Muscle layer of duodenum (tissue), 2 donors: ENCODE measurements at regions not wholly inside any gene's neighbourhood (a gene's known extent, or its start where the extent isn't known, plus 50 kb on each side); places are given as distances from the start of the nearest gene placed in this dataset.

Experiments used
- H3K27ac ChIP-seq: one replicate; pipeline ENCODE4 v1.7.0; 2013; ENCODE audit warnings: mild to moderate bottlenecking, low read length
- H3K27me3 ChIP-seq: one replicate; pipeline ENCODE4 v1.7.0; 2013; ENCODE audit warnings: low read depth, mild to moderate bottlenecking, control low read depth, low read length
- H3K36me3 ChIP-seq, 2 donors: one replicate each; pipeline ENCODE4 v1.7.0; 2013; ENCODE audit warnings: low read length in 2 of 2, control low read depth in 1 of 2, mild to moderate bottlenecking in 1 of 2; ENCODE audit not compliant: insufficient read depth in 2 of 2, control insufficient read depth in 1 of 2
- H3K4me1 ChIP-seq, 2 donors: one replicate each; pipeline ENCODE4 v1.7.0; 2013; ENCODE audit warnings: low read length in 2 of 2, mild to moderate bottlenecking in 2 of 2, control low read depth in 1 of 2, moderate library complexity in 1 of 2; ENCODE audit not compliant: insufficient read depth in 2 of 2, control insufficient read depth in 1 of 2
- H3K4me3 ChIP-seq, 2 donors: one replicate each; pipeline ENCODE4 v1.7.0; 2013; ENCODE audit warnings: low read length in 2 of 2, low read depth in 1 of 2, mild to moderate bottlenecking in 1 of 2
- H3K9me3 ChIP-seq, 2 donors: one replicate each; pipeline ENCODE4 v1.7.0; 2013; ENCODE audit warnings: low read length in 2 of 2, control low read depth in 1 of 2, mild to moderate bottlenecking in 1 of 2; ENCODE audit not compliant: control insufficient read depth in 1 of 2
- donor health status: healthy.

- Histone ChIP-seq H3K9me3 (no peaks in the 10 kb centered on the region), H3K4me3 (no peak overlapping the region), H3K27ac (no peak overlapping the region), H3K27me3 (no peaks in the 10 kb centered on the region), H3K4me1 (no peaks in the 10 kb centered on the region), H3K36me3 (no peaks in the 10 kb centered on the region)
These were observed 403.5 kb upstream of the IRX4 start for GRCh38 chr5:2286250-2286649.

DNA sequence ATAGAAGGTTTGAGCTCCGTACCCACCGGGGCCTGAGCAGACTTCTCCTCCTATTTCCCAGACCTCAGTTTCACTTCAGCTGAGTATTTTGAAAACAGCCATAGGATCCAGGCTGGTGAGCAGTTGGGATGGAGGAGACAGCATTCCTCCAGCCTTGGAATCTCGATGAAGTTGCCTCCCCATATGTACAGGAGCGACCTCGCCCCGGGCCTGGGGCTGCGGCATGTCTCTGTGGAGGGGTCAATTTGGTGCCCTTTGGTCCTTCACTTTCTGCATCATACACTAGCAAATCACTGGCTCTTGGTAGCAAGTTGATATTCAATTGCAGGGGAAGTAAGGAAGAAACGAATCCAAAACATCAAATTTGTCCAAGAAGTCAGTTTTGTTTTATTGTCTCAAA is 402.0 kb upstream of the IRX4 start:
- Histone ChIP-seq H3K4me1 (no peaks in the 10 kb centered on the region), H3K27ac (no peak overlapping the region), H3K9me3 (no peaks in the 10 kb centered on the region), H3K27me3 (no peaks in the 10 kb centered on the region), H3K4me3 (no peak overlapping the region), H3K36me3 (no peaks in the 10 kb centered on the region)

DNA sequence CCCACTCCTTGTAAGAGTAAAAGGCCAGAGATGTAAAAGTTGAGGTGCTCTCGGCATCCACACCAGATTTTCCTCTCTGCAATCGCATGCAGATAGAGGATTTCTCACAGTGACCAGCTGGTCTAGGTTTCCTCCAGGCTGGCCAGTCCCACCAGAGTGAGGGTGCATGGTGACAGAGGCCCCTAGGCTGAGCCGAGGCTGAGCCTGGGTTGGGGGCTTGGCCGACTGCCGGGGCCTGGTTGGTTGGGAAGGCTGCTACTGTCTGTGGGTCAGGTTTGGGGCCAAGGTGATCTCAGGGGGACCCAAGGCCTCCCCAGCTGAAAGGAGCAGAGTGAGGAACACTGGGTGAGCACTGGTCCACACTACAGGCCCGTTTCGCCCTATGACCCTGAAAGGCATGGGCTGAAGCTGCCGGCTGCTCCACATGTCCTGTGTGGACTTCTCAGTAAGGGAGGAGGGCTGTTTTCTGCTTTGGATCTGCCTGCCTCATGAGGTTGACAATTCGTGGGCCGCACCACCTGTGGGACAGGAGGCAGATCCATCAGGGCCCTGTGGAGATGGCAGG is 400.8 kb upstream of the IRX4 start:
- H3K4me3 ChIP-seq = no peak overlapping the region
- no peaks in the 10 kb centered on the region for H3K27me3 ChIP-seq
- no peaks in the 10 kb centered on the region for H3K9me3 ChIP-seq
- no peaks in the 10 kb centered on the region for H3K36me3 ChIP-seq
- no peak overlapping the region for H3K27ac ChIP-seq
- H3K4me1 ChIP-seq = no peaks in the 10 kb centered on the region

GRCh38 chr5:2282893-2283292 is 400.2 kb upstream of the IRX4 start:
- H3K4me1 ChIP-seq = no peaks in the 10 kb centered on the region
- no peak overlapping the region for H3K4me3 ChIP-seq
- no peaks in the 10 kb centered on the region for H3K36me3 ChIP-seq
- H3K27me3 ChIP-seq = no peaks in the 10 kb centered on the region
- no peak overlapping the region for H3K27ac ChIP-seq
- no peaks in the 10 kb centered on the region for H3K9me3 ChIP-seq

DNA sequence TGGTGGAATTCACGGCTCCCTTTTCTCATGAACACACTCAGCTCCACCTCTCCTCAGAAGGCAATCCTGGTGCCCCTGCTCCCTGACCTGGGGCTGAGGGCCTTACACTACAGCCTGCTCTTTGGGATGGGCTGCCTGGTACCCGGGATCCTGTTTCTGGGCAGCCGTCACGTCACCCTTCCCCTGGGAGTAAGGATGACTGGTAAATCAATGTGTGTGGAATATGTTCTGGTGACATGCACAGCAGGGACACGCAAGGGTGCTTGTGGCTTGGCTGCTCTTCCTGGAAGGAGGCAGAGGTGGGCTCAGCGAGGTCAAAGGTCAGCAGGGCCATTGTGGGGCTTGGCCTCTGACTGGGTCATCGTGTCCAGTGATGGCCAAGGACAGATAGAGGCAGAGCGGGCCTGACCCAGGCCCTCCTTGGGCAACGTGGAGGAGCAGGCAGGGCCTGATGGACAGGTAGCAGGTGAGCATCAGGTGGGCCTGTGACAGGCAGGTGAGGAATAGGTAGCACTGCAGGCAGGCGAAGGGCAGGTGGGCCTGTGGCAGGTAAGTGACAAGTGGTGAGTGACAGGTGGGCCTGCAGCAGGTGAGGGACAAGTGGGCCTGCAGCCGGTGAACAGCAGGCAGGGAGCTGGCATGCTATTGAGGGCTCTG is 399.4 kb upstream of the IRX4 start:
- Histone ChIP-seq H3K9me3 (no peaks in the 10 kb centered on the region), H3K27me3 (no peaks in the 10 kb centered on the region), H3K27ac (no peak overlapping the region), H3K4me1 (no peaks in the 10 kb centered on the region), H3K36me3 (no peaks in the 10 kb centered on the region), H3K4me3 (no peak overlapping the region)

DNA sequence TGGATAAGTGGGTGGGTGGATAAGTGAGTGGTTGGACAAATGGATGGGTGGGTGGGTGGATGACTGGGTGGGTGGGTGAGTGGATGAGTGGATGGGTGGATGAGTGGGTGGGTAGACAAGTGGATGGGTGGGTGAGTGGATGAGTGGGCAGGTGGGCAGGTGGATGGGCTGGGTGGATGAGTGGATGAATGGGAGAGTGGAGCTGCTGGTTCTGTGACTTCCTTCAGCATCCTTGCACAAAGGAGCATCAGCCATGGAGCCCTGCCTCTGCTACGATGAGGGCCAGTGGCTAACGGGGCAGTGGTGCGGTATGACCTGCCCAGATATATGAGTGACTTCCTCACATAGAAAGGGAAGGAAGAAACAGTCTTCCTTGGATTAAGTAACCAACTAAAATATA is 398.7 kb upstream of the IRX4 start:
- H3K4me1 ChIP-seq = no peaks in the 10 kb centered on the region
- no peak overlapping the region for H3K27ac ChIP-seq
- no peak overlapping the region for H3K4me3 ChIP-seq
- no peaks in the 10 kb centered on the region for H3K27me3 ChIP-seq
- H3K9me3 ChIP-seq = no peaks in the 10 kb centered on the region
- no peaks in the 10 kb centered on the region for H3K36me3 ChIP-seq

DNA sequence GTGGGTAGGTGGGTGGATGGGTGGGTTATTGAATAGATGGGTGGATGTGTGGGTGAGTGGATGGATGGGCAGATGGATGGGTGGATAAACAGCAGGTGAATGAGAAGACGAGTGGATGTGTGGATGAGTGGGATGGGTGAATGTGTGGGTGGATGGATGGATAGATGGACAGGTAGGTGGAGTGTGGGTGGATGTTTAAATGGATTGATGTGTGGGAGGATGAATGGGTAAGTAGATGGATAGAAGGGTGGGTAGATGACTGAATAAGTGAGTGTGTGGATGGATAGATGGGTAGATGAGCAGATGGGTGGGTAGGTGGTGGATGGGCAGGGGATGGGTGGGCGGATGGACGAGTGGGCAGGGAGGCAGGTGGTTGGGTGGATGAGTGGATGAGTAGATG is 397.6 kb upstream of the IRX4 start:
- Histone ChIP-seq H3K27ac (no peak overlapping the region), H3K4me1 (no peaks in the 10 kb centered on the region), H3K4me3 (no peak overlapping the region), H3K36me3 (no peaks in the 10 kb centered on the region), H3K27me3 (no peaks in the 10 kb centered on the region), H3K9me3 (no peaks in the 10 kb centered on the region)

DNA sequence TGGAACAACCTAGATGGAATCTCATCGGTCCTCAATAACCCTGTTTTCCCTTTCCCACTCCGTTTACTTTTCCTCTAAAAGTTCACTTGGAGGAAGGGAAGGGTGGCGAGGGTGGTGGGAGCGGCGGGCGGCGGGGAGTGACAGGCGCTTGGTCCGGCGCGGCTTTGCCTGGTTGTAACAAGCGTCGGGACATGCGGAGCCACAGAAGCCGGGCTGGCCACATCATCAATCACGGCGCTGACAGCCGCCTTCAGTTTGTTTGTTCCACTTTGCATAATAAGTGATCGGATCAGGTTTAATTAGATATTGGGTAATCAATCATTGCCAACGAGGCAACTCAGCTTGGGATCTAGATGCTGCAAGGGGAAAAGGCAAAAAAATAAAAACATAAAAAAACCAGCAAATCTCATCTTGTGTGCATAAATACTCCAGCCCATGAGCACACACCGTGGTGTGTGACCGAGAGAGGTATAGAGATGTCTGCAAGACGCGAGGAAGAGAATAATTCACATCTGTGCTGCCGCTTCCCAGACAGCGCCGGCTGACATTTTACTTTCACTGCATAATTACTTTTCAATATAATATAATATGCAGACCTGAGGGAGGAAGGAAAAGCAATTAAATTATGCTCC is 396.2 kb upstream of the IRX4 start:
- H3K36me3 ChIP-seq = no peaks in the 10 kb centered on the region
- no peaks in the 10 kb centered on the region for H3K9me3 ChIP-seq
- H3K4me3 ChIP-seq = no peak overlapping the region
- no peaks in the 10 kb centered on the region for H3K27me3 ChIP-seq
- H3K4me1 ChIP-seq = no peaks in the 10 kb centered on the region
- H3K27ac ChIP-seq = no peak overlapping the region

DNA sequence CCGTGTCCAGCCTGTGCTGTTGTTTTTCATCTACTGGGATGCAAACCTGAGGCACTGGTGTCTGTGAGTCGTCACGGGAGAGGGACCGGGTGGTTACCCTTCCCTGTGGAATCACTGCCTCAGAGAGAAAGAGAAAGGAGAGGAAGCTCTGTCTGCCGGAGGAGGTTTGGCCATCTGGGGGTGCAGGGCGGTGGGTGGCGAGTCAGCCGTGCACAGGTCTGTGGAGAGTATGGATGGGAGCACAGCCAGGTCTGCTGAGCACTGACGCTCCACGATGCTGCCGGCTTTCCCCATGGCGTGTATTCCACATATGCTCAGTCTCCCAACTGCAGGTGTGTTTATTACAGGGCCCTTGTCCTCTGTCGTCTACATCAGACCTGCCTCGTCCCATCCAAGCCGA is 395.2 kb upstream of the IRX4 start:
- Histone ChIP-seq H3K36me3 (no peaks in the 10 kb centered on the region), H3K27ac (no peak overlapping the region), H3K27me3 (no peaks in the 10 kb centered on the region), H3K4me3 (no peak overlapping the region), H3K9me3 (no peaks in the 10 kb centered on the region), H3K4me1 (no peaks in the 10 kb centered on the region)

- Histone ChIP-seq H3K27ac (no peak overlapping the region), H3K4me3 (no peak overlapping the region), H3K9me3 (no peaks in the 10 kb centered on the region), H3K27me3 (no peaks in the 10 kb centered on the region), H3K36me3 (no peaks in the 10 kb centered on the region), H3K4me1 (no peaks in the 10 kb centered on the region)
These were observed 393.4 kb upstream of the IRX4 start for GRCh38 chr5:2276101-2276500.

- H3K9me3 ChIP-seq = no peaks in the 10 kb centered on the region
- H3K27me3 ChIP-seq = no peaks in the 10 kb centered on the region
- H3K27ac ChIP-seq = no peak overlapping the region
- H3K4me3 ChIP-seq = no peak overlapping the region
- no peaks in the 10 kb centered on the region for H3K4me1 ChIP-seq
- no peaks in the 10 kb centered on the region for H3K36me3 ChIP-seq
These were observed 390.0 kb upstream of the IRX4 start for GRCh38 chr5:2272755-2273154.

- Histone ChIP-seq H3K4me1 (no peaks in the 10 kb centered on the region), H3K27ac (no peak overlapping the region), H3K4me3 (no peak overlapping the region), H3K9me3 (no peaks in the 10 kb centered on the region), H3K27me3 (no peaks in the 10 kb centered on the region), H3K36me3 (no peaks in the 10 kb centered on the region)
These were observed 389.3 kb upstream of the IRX4 start for GRCh38 chr5:2272039-2272438.
